ENCODE measurements at regions not wholly inside any gene's neighbourhood (a gene's known extent, or its start where the extent isn't known, plus 50 kb on each side); places are given as distances from the start of the nearest gene placed in this dataset.

GRCh38 chr17:33650304-33650703 is 357.2 kb upstream of the ASIC2 start:
- TF ChIP-seq ZNF274 (IDR thresholded peaks at IDR 0.05; ENCODE audit: low read depth, low read length), result no peak
- TF ChIP-seq SUZ12 (IDR thresholded peaks at IDR 0.05; ENCODE audit: extremely low read depth, insufficient read depth, insufficient read length), result no peak
- no peak for TF ChIP-seq YY1 (IDR thresholded peaks at IDR 0.05; ENCODE audit: insufficient read depth, insufficient read length)
- DNase-seq (ENCODE audit: low read depth, low spot score), result no peak
- no peaks in the 10 kb centered on the region for H3K36me3 ChIP-seq (ENCODE audit: insufficient read depth, insufficient read length, low read length)
- no peaks in the 10 kb centered on the region for H3K27me3 ChIP-seq (ENCODE audit: insufficient read depth, insufficient read length)
- H3K9me3 ChIP-seq (ENCODE audit: insufficient read depth, low read length), result no peaks in the 10 kb centered on the region; the same call in 1 of the 2 replicates
- H3K4me1 ChIP-seq (ENCODE audit: insufficient read depth, insufficient read length), result no peaks in the 10 kb centered on the region
- no peak overlapping the region for H3K9ac ChIP-seq (ENCODE audit: insufficient read length, low read depth)
- H3K4me3 ChIP-seq (ENCODE audit: insufficient read length, low read depth), result no peak overlapping the region

DNA sequence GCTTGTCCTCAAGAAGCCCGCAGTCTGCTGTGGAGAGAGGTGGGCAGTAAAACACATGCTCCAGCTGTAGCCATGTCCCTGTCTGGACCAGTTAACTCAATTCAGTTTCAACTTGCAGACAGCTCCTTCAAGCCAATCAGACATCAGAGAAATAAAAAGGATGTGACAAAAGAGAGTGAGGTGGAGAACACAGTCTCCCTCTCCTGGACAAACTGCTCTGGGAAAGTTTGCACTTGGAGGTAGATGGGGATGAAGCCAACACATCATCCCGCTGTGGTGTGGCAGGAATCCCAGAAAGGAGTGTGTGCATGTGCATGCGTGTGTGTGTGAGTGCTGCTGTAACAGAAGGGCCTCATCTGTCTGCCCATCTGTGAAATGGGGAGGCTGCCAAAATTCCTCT is 358.6 kb upstream of the ASIC2 start:
- no peak for DNase-seq (ENCODE audit: low read depth, low spot score)
- no peaks in the 10 kb centered on the region for H3K36me3 ChIP-seq (ENCODE audit: insufficient read depth, insufficient read length, low read length)
- no peak for TF ChIP-seq YY1 (IDR thresholded peaks at IDR 0.05; ENCODE audit: insufficient read depth, insufficient read length)
- no peak for TF ChIP-seq ZNF274 (IDR thresholded peaks at IDR 0.05; ENCODE audit: low read depth, low read length)
- TF ChIP-seq SUZ12 (IDR thresholded peaks at IDR 0.05; ENCODE audit: extremely low read depth, insufficient read depth, insufficient read length), result no peak
- no peaks in the 10 kb centered on the region for H3K4me1 ChIP-seq (ENCODE audit: insufficient read depth, insufficient read length)
- H3K9ac ChIP-seq (ENCODE audit: insufficient read length, low read depth), result no peak overlapping the region
- no peak overlapping the region for H3K4me3 ChIP-seq (ENCODE audit: insufficient read length, low read depth)
- no peaks in the 10 kb centered on the region for H3K27me3 ChIP-seq (ENCODE audit: insufficient read depth, insufficient read length)
- H3K9me3 ChIP-seq (ENCODE audit: insufficient read depth, low read length), result no peaks in the 10 kb centered on the region; the same call in 1 of the 2 replicates

DNA sequence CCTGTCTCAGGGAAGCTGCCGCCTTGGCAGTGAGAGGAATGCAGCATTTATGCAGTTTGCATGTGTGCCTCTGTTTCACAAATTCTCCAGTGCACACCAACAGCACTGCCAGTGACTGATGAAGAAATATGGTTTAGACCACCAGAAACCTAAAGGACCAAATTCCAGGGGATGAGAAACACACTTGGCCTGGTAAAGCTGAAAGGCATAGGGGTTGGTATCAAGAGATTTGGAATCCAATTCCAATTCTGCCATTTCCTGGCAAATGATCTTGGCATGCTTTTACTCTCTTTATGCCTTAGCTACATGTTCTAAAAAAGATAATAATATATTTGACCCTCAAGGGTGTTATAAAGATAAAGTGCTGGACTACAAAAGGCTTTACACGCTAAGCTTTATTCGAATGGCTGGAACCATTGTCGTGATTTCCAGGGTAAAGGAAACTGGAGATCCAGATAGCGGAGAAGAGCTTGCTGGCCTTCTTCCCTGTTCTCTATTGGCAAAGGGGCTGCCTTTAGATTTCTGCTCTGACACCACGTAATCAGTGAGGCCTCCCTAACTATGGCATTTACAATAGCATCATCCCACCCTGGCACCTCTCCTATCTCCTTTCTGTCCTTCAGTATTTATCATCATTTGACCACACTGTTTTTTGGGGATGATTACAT is 359.8 kb upstream of the ASIC2 start:
- no peak for DNase-seq (ENCODE audit: low read depth, low spot score)
- H3K27me3 ChIP-seq (ENCODE audit: insufficient read depth, insufficient read length), result no peaks in the 10 kb centered on the region
- no peaks in the 10 kb centered on the region for H3K36me3 ChIP-seq (ENCODE audit: insufficient read depth, insufficient read length, low read length)
- H3K9me3 ChIP-seq (ENCODE audit: insufficient read depth, low read length), result no peaks in the 10 kb centered on the region; the same call in 1 of the 2 replicates
- no peak overlapping the region for H3K4me3 ChIP-seq (ENCODE audit: insufficient read length, low read depth)
- H3K9ac ChIP-seq (ENCODE audit: insufficient read length, low read depth), result no peak overlapping the region
- no peaks in the 10 kb centered on the region for H3K4me1 ChIP-seq (ENCODE audit: insufficient read depth, insufficient read length)
- TF ChIP-seq SUZ12 (IDR thresholded peaks at IDR 0.05; ENCODE audit: extremely low read depth, insufficient read depth, insufficient read length), result no peak
- no peak for TF ChIP-seq YY1 (IDR thresholded peaks at IDR 0.05; ENCODE audit: insufficient read depth, insufficient read length)
- TF ChIP-seq ZNF274 (IDR thresholded peaks at IDR 0.05; ENCODE audit: low read depth, low read length), result no peak

DNA sequence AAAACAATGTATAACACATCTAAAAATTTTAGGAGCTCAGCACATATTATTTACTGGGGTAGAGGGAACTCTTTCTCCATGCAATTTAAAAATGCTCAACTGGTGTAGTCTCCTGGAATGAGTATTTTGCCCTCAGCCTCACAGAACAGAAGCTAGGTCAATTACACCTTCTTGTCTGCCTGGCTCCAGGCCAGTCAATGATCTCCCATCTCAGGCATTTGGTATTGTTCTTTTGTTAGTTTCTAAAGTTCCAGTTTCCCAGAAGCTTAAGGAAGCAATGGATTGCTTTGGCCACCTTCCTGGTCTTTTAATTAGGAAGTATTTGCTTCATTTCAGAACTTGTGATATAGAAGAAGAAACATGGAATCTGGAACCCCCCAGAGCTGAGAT is 360.3 kb upstream of the ASIC2 start:
- TF ChIP-seq SUZ12 (IDR thresholded peaks at IDR 0.05; ENCODE audit: extremely low read depth, insufficient read depth, insufficient read length), result no peak
- TF ChIP-seq YY1 (IDR thresholded peaks at IDR 0.05; ENCODE audit: insufficient read depth, insufficient read length), result no peak
- no peak for TF ChIP-seq ZNF274 (IDR thresholded peaks at IDR 0.05; ENCODE audit: low read depth, low read length)
- Histone ChIP-seq H3K4me1 (ENCODE audit: insufficient read depth, insufficient read length) (no peaks in the 10 kb centered on the region), H3K4me3 (ENCODE audit: insufficient read length, low read depth) (no peak overlapping the region), H3K9me3 (ENCODE audit: insufficient read depth, low read length) (no peaks in the 10 kb centered on the region; the same call in 1 of the 2 replicates), H3K9ac (ENCODE audit: insufficient read length, low read depth) (no peak overlapping the region), H3K27me3 (ENCODE audit: insufficient read depth, insufficient read length) (no peaks in the 10 kb centered on the region), H3K36me3 (ENCODE audit: insufficient read depth, insufficient read length, low read length) (no peaks in the 10 kb centered on the region)
- DNase-seq (ENCODE audit: low read depth, low spot score), result no peak

DNA sequence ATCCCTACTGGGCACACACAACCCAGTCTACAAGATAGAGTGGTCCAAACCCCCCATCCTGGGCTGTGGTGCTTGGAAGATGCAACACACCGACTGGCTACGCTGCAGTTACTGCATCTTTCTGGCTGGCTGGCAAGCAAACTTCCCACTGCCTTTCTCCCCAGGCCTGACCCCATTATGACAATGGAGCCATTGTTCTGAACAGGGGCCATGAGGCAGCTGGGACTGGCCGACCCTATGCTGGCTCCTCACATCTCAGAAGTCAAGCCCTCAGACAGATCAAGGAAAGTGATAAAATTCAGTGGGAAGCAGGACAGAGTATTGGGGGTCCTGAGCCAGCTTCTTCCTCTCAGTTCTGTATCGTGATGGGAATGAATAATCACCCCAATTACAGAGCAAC is 364.1 kb upstream of the ASIC2 start:
- H3K4me1 ChIP-seq (ENCODE audit: insufficient read depth, insufficient read length), result no peaks in the 10 kb centered on the region
- no peak overlapping the region for H3K4me3 ChIP-seq (ENCODE audit: insufficient read length, low read depth)
- no peaks in the 10 kb centered on the region for H3K27me3 ChIP-seq (ENCODE audit: insufficient read depth, insufficient read length)
- DNase-seq (ENCODE audit: low read depth, low spot score), result no peak
- no peak for TF ChIP-seq SUZ12 (IDR thresholded peaks at IDR 0.05; ENCODE audit: extremely low read depth, insufficient read depth, insufficient read length)
- no peak for TF ChIP-seq ZNF274 (IDR thresholded peaks at IDR 0.05; ENCODE audit: low read depth, low read length)
- no peak for TF ChIP-seq YY1 (IDR thresholded peaks at IDR 0.05; ENCODE audit: insufficient read depth, insufficient read length)
- H3K9ac ChIP-seq (ENCODE audit: insufficient read length, low read depth), result no peak overlapping the region
- no peaks in the 10 kb centered on the region for H3K9me3 ChIP-seq (ENCODE audit: insufficient read depth, low read length)
- H3K36me3 ChIP-seq (ENCODE audit: insufficient read depth, insufficient read length, low read length), result no peaks in the 10 kb centered on the region

DNA sequence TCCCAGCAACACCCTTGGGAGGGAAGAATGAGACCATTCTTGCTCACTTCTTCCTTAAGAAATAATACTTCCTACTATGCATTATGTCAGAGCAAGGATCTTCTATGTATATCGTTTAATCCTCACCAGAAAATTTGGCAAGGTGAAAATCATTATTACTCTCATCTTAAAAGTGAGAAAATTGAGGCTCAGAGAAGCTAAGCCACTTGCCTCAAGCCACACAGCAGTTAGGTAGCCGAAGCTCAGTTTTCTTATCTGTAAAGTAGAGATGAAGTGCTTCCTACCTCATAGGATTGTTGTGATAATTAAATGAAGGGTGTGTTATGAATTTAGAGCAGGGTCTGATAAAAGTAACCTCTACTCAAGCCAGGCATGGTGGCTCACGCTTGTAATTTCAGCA is 368.9 kb upstream of the ASIC2 start:
- H3K36me3 ChIP-seq (ENCODE audit: insufficient read depth, insufficient read length, low read length), result no peaks in the 10 kb centered on the region

GRCh38 chr17:33664116-33664840 is 371.2 kb upstream of the ASIC2 start:
- H3K9ac ChIP-seq (ENCODE audit: insufficient read length, low read depth), result no peak overlapping the region
- DNase-seq (ENCODE audit: low read depth, low spot score), result no peak
- no peak overlapping the region for H3K4me3 ChIP-seq (ENCODE audit: insufficient read length, low read depth)
- H3K9me3 ChIP-seq (ENCODE audit: insufficient read depth, low read length), result no peaks in the 10 kb centered on the region
- H3K4me1 ChIP-seq (ENCODE audit: insufficient read depth, insufficient read length), result no peaks in the 10 kb centered on the region
- H3K27me3 ChIP-seq (ENCODE audit: insufficient read depth, insufficient read length), result no peaks in the 10 kb centered on the region
- no peak for TF ChIP-seq YY1 (IDR thresholded peaks at IDR 0.05; ENCODE audit: insufficient read depth, insufficient read length)
- no peak for TF ChIP-seq ZNF274 (IDR thresholded peaks at IDR 0.05; ENCODE audit: low read depth, low read length)
- no peak for TF ChIP-seq SUZ12 (IDR thresholded peaks at IDR 0.05; ENCODE audit: extremely low read depth, insufficient read depth, insufficient read length)
- no peaks in the 10 kb centered on the region for H3K36me3 ChIP-seq (ENCODE audit: insufficient read depth, insufficient read length, low read length)

More for the DNA sequence above, 368.9 kb upstream of the ASIC2 start:
- DNase-seq (ENCODE audit: low read depth, low spot score), result no peak
- no peak overlapping the region for H3K4me3 ChIP-seq (ENCODE audit: insufficient read length, low read depth)
- no peak overlapping the region for H3K9ac ChIP-seq (ENCODE audit: insufficient read length, low read depth)
- H3K4me1 ChIP-seq (ENCODE audit: insufficient read depth, insufficient read length), result no peaks in the 10 kb centered on the region
- no peaks in the 10 kb centered on the region for H3K27me3 ChIP-seq (ENCODE audit: insufficient read depth, insufficient read length)
- no peaks in the 10 kb centered on the region for H3K9me3 ChIP-seq (ENCODE audit: insufficient read depth, low read length)
- TF ChIP-seq ZNF274 (IDR thresholded peaks at IDR 0.05; ENCODE audit: low read depth, low read length) (no peak), YY1 (IDR thresholded peaks at IDR 0.05; ENCODE audit: insufficient read depth, insufficient read length) (no peak), SUZ12 (IDR thresholded peaks at IDR 0.05; ENCODE audit: extremely low read depth, insufficient read depth, insufficient read length) (no peak)
